GM23338 (cell line): ENCODE measurements at regions not wholly inside any gene's neighbourhood (a gene's known extent, or its start where the extent isn't known, plus 50 kb on each side); places are given as distances from the start of the nearest gene placed in this dataset.

Experiments
- ATAC-seq: fragments of 200-7000 bp; cut with Tn5 transposase; 3 replicates; pipeline ENCODE4 v1.9.1; 2020
- DNase-seq: peaks from one replicate; pipeline ENCODE4 v3.0.0-alpha.2; 2015; ENCODE audit warnings: low spot score
- H2AFZ ChIP-seq: fragments of 200-600 bp; sonication (generic); 2 replicates; pipeline ENCODE4 v1.8.0; 2016; ENCODE audit warnings: antibody characterized with exemption, mild to moderate bottlenecking, moderate library complexity
- H3F3A ChIP-seq: fragments of 200-600 bp; sonication (generic); replicated peaks from 2 replicates; pipeline ENCODE4 v1.8.0; 2017; ENCODE audit warnings: antibody characterized with exemption, mixed run types, low read depth
- H3K27ac ChIP-seq: fragments of 200-600 bp; sonication (generic); 2 replicates; pipeline ENCODE4 v1.6.1; 2016; ENCODE audit warnings: low read depth
- H3K27me3 ChIP-seq: fragments of 200-600 bp; sonication (generic); 2 replicates; pipeline ENCODE4 v1.8.0; 2016; ENCODE audit warnings: mild to moderate bottlenecking, mixed run types, moderate library complexity; ENCODE audit not compliant: insufficient read depth
- H3K36me3 ChIP-seq: fragments of 200-600 bp; sonication (generic); 2 replicates; pipeline ENCODE4 v1.8.0; 2016; ENCODE audit warnings: mild to moderate bottlenecking; ENCODE audit not compliant: insufficient read depth
- H3K4me1 ChIP-seq: fragments of 200-600 bp; sonication (generic); 2 replicates; pipeline ENCODE4 v1.8.0; 2016; ENCODE audit warnings: mild to moderate bottlenecking, moderate library complexity; ENCODE audit not compliant: insufficient read depth
- H3K4me2 ChIP-seq: fragments of 200-600 bp; sonication (generic); 2 replicates; pipeline ENCODE4 v1.7.1; 2017; ENCODE audit warnings: mixed run types
- H3K4me3 ChIP-seq: fragments of 200-600 bp; sonication (generic); 2 replicates; pipeline ENCODE4 v1.6.1; 2016; ENCODE audit warnings: mixed run types
- H3K79me2 ChIP-seq: fragments of 200-600 bp; sonication (generic); replicated peaks from 2 replicates; pipeline ENCODE4 v1.8.0; 2017; ENCODE audit warnings: mild to moderate bottlenecking; ENCODE audit not compliant: insufficient read depth
- H3K9me2 ChIP-seq: fragments of 200-600 bp; sonication (generic); 2 replicates; pipeline ENCODE4 v1.8.0; 2017; ENCODE audit not compliant: insufficient read depth
- H4K20me1 ChIP-seq: fragments of 200-600 bp; sonication (generic); replicated peaks from 2 replicates; pipeline ENCODE4 v1.8.0; 2017; ENCODE audit warnings: mild to moderate bottlenecking; ENCODE audit not compliant: insufficient read depth
- H3K27ac Mint-ChIP-seq: 2 replicates; pipeline ENCODE4 v1.8.0; 2020; ENCODE audit warnings: inconsistent platforms, mild to moderate bottlenecking, moderate library complexity, mixed read lengths
- H3K27me3 Mint-ChIP-seq: 3 replicates; pipeline ENCODE4 v1.8.0; 2022; ENCODE audit warnings: low read depth, mild to moderate bottlenecking, moderate library complexity, mixed read lengths, inconsistent platforms; ENCODE audit not compliant: insufficient read depth, poor library complexity
- H3K36me3 Mint-ChIP-seq: 3 replicates; pipeline ENCODE4 v1.8.0; 2021; ENCODE audit warnings: low read depth, mild to moderate bottlenecking, inconsistent platforms, moderate library complexity, mixed read lengths
- H3K4me1 Mint-ChIP-seq: 3 replicates; pipeline ENCODE4 v1.8.0; 2020; ENCODE audit warnings: mild to moderate bottlenecking, inconsistent platforms, mixed read lengths
- H3K4me3 Mint-ChIP-seq: 3 replicates; pipeline ENCODE4 v1.8.0; 2021; ENCODE audit warnings: moderate library complexity, mild to moderate bottlenecking, inconsistent platforms, mixed read lengths
- H3K9me3 Mint-ChIP-seq: 3 replicates; pipeline ENCODE4 v1.8.0; 2020; ENCODE audit warnings: moderate library complexity, mild to moderate bottlenecking, inconsistent platforms, mixed read lengths
- CREB1 ChIP-seq: fragments of 250-450 bp; sonication (Bioruptor Pico); IDR thresholded peaks from 2 replicates; pipeline ENCODE4 v1.5.0; 2020; ENCODE audit warnings: low read depth, mild to moderate bottlenecking, moderate library complexity
- CTCF ChIP-seq, 2 experiments: fragments of 200-600 bp in 1 of 2; sonication (generic) in 1 of 2; conservative IDR thresholded peaks; 2 replicates each; pipeline versions ENCODE4 v1.5.1 to v1.6.1; 2016 to 2017; ENCODE audit warnings: antibody characterized with exemption in 2 of 2, low read depth in 2 of 2, mild to moderate bottlenecking in 2 of 2, moderate library complexity in 1 of 2
- ETS1 ChIP-seq: IDR thresholded peaks from 2 replicates; pipeline ENCODE4 v1.6.1; 2016; ENCODE audit warnings: antibody characterized with exemption
- EZH2 ChIP-seq: fragments of 200-600 bp; sonication (generic); IDR thresholded peaks from one replicate; pipeline ENCODE4 v1.8.0; 2017; ENCODE audit warnings: antibody characterized with exemption, mild to moderate bottlenecking, low read depth; ENCODE audit not compliant: unreplicated experiment
- EZH2phosphoT487 ChIP-seq: fragments of 200-600 bp; sonication (generic); IDR thresholded peaks from one replicate; pipeline ENCODE4 v1.8.1; 2018; ENCODE audit warnings: antibody characterized with exemption; ENCODE audit not compliant: unreplicated experiment
- JUNB ChIP-seq: IDR thresholded peaks from one replicate; pipeline ENCODE4 v1.6.1; 2016; ENCODE audit warnings: antibody characterized with exemption; ENCODE audit not compliant: unreplicated experiment
- NANOG ChIP-seq: IDR thresholded peaks from 2 replicates; pipeline ENCODE4 v1.6.1; 2016; ENCODE audit warnings: antibody characterized with exemption, borderline replicate concordance
- POLR2AphosphoS5 ChIP-seq: IDR thresholded peaks from 2 replicates; pipeline ENCODE4 v1.6.1; 2016; ENCODE audit warnings: antibody characterized with exemption, low read depth
- REST ChIP-seq: IDR thresholded peaks from one replicate; pipeline ENCODE4 v1.6.1; 2018; ENCODE audit warnings: antibody characterized with exemption; ENCODE audit not compliant: unreplicated experiment
- STAT1 ChIP-seq: IDR thresholded peaks from one replicate; pipeline ENCODE4 v1.6.1; 2016; ENCODE audit warnings: antibody characterized with exemption; ENCODE audit not compliant: unreplicated experiment
- ZNF114 ChIP-seq: fragments of 250-450 bp; sonication (Bioruptor Pico); IDR thresholded peaks from 2 replicates; pipeline ENCODE4 v1.5.0; 2020; ENCODE audit warnings: mild to moderate bottlenecking, moderate library complexity
- ZNF331 ChIP-seq: fragments of 250-450 bp; sonication (Bioruptor Pico); IDR thresholded peaks from 2 replicates; pipeline ENCODE4 v1.5.0; 2020; ENCODE audit warnings: low read depth, mild to moderate bottlenecking, moderate library complexity
- ZNF462 ChIP-seq: fragments of 250-450 bp; sonication (Bioruptor Pico); IDR thresholded peaks from 2 replicates; pipeline ENCODE4 v1.5.0; 2020; ENCODE audit warnings: mild to moderate bottlenecking, moderate library complexity

- Histone ChIP-seq H3K27me3 (no peaks in the 10 kb centered on the region), H3K27ac (no peak overlapping the region), H4K20me1 (no peaks in the 10 kb centered on the region), H2AFZ (no peak overlapping the region), H3K79me2 (no peaks in the 10 kb centered on the region), H3K4me3 (no peak overlapping the region), H3F3A (no peaks in the 10 kb centered on the region), H3K9me2 (0 out of 2 replicates have a peak, but pooled peaks cover 4% of the 10 kb centered on the region), H3K36me3 (no peaks in the 10 kb centered on the region), H3K4me1 (peaks cover 12% of the 10 kb centered on the region; the same call in 1 of the 2 replicates), H3K4me2 (no peak overlapping the region)
- Mint-ChIP-seq H3K4me1 (peaks cover 14% of the 10 kb centered on the region), H3K27me3 (peaks cover 6% of the 10 kb centered on the region), H3K27ac (no peak overlapping the region), H3K4me3 (no peak overlapping the region), H3K9me3 (peaks cover 3% of the 10 kb centered on the region), H3K36me3 (peaks cover 8% of the 10 kb centered on the region)
- DNase-seq = no peak
- no peak for TF ChIP-seq EZH2
- TF ChIP-seq REST = no peak
- TF ChIP-seq ETS1 = no peak
- no peak for TF ChIP-seq EZH2phosphoT487
- no peak for TF ChIP-seq ZNF114
- TF ChIP-seq POLR2AphosphoS5 = no peak
- no peak for TF ChIP-seq JUNB
- no peak for TF ChIP-seq ZNF462
- TF ChIP-seq STAT1 = no peak
- no peak for TF ChIP-seq NANOG
- no peak for TF ChIP-seq CTCF (conservative IDR thresholded peaks at IDR 0.05; ENCODE audit: low read depth in 2 of 2)
- TF ChIP-seq ZNF331 (CRISPR knock-in tag) = no peak
- no peak for TF ChIP-seq CREB1 (CRISPR knock-in tag)
- no peak for ATAC-seq
Observed at GRCh38 chr4:153074936-153075630, 129.2 kb upstream of the TRIM2 start.
